SK-N-SH (cell line): ENCODE measurements at regions not wholly inside any gene's neighbourhood (a gene's known extent, or its start where the extent isn't known, plus 50 kb on each side); places are given as distances from the start of the nearest gene placed in this dataset.

Experiments
- CTCF ChIA-PET: fragments of 300-600, 350-600 bp; formaldehyde crosslinking; extraction: SDS; loops from one replicate; lab custom pipeline; 2021; lab: Yijun Ruan, JAX
- POLR2A ChIA-PET: fragments of 350-600 bp; sonication (Branson Sonifier 250); formaldehyde crosslinking; extraction: SDS; loops from one replicate; lab custom pipeline; 2020; ENCODE audit warnings: antibody characterized with exemption, inconsistent platforms; lab: Yijun Ruan, JAX
- DNase-seq: peaks from one replicate; pipeline ENCODE4 v3.0.0; 2012
- H2AFZ ChIP-seq: fragments of 200-600 bp; sonication (generic); 2 replicates; pipeline ENCODE4 v1.8.1; 2016; ENCODE audit warnings: antibody characterized with exemption, mild to moderate bottlenecking, low read depth
- H3F3A ChIP-seq: fragments of 200-600 bp; sonication (generic); replicated peaks from 2 replicates; pipeline ENCODE3; 2016; ENCODE audit warnings: antibody characterized with exemption, mild to moderate bottlenecking; ENCODE audit not compliant: insufficient read depth
- H3K27ac ChIP-seq, 2 experiments: fragments of 200-500 bp in 1 of 2; fragments of 200-600 bp in 1 of 2; sonication (Bioruptor generic) in 1 of 2; sonication (generic), shearing (Covaris generic) in 1 of 2; 2 replicates each; pipeline versions ENCODE4 v1.5.1 to v1.6.1; 2014 to 2016; ENCODE audit warnings: low read depth in 2 of 2, inconsistent platforms in 1 of 2, low read length in 1 of 2, mild to moderate bottlenecking in 1 of 2, mixed read lengths in 1 of 2
- H3K27me3 ChIP-seq: fragments of 200-600 bp; sonication (generic), shearing (Covaris generic); 2 replicates; pipeline ENCODE4 v1.6.1; 2016; ENCODE audit warnings: mixed run types; ENCODE audit not compliant: insufficient read depth
- H3K36me3 ChIP-seq, 2 experiments: fragments of 200-500 bp in 1 of 2; fragments of 200-600 bp in 1 of 2; sonication (Bioruptor generic) in 1 of 2; sonication (generic) in 1 of 2; replicated peaks in 1 of 2; 2 replicates each; pipeline versions ENCODE3 to v1.5.1; 2014 to 2016; ENCODE audit warnings: low read length in 1 of 2, mild to moderate bottlenecking in 1 of 2; ENCODE audit not compliant: insufficient read depth in 2 of 2, control insufficient read depth in 1 of 2
- H3K4me1 ChIP-seq, 2 experiments: fragments of 200-500 bp in 1 of 2; fragments of 200-600 bp in 1 of 2; sonication (Bioruptor generic) in 1 of 2; sonication (generic), shearing (Covaris generic) in 1 of 2; 2 replicates each; pipeline versions ENCODE4 v1.5.1 to v1.6.1; 2014 to 2016; ENCODE audit warnings: low read depth in 1 of 2, low read length in 1 of 2, mixed run types in 1 of 2; ENCODE audit not compliant: insufficient read depth in 2 of 2, control insufficient read depth in 1 of 2
- H3K4me2 ChIP-seq: fragments of 200-600 bp; sonication (generic), shearing (Covaris generic); 2 replicates; pipeline ENCODE4 v1.6.1; 2017; ENCODE audit warnings: mixed run types
- H3K4me3 ChIP-seq, 2 experiments: fragments of 200-500 bp in 1 of 2; fragments of 200-600 bp in 1 of 2; sonication (Bioruptor generic) in 1 of 2; sonication (generic), shearing (Covaris generic) in 1 of 2; 2 replicates each; pipeline versions ENCODE4 v1.5.1 to v1.8.1; 2014 to 2016; ENCODE audit warnings: low read depth in 2 of 2, inconsistent platforms in 1 of 2, low read length in 1 of 2, mild to moderate bottlenecking in 1 of 2, mixed read lengths in 1 of 2, moderate library complexity in 1 of 2
- H3K79me2 ChIP-seq: fragments of 200-600 bp; sonication (generic); 2 replicates; pipeline ENCODE4 v1.8.1; 2017; ENCODE audit warnings: mild to moderate bottlenecking; ENCODE audit not compliant: insufficient read depth
- H3K9ac ChIP-seq: fragments of 200-600 bp; sonication (generic); 2 replicates; pipeline ENCODE4 v1.6.1; 2017; ENCODE audit warnings: mixed run types
- H3K9me2 ChIP-seq: fragments of 200-600 bp; sonication (generic); 2 replicates; pipeline ENCODE4 v1.6.1; 2017; ENCODE audit warnings: mixed run types
- H3K9me3 ChIP-seq: fragments of 200-600 bp; sonication (generic); 2 replicates; pipeline ENCODE4 v1.6.1; 2017; ENCODE audit warnings: mixed run types, mild to moderate bottlenecking, moderate library complexity
- H4K20me1 ChIP-seq: fragments of 200-600 bp; sonication (generic); 2 replicates; pipeline ENCODE4 v1.6.1; 2017; ENCODE audit warnings: mild to moderate bottlenecking, mixed run types; ENCODE audit not compliant: insufficient read depth
- CHD2 ChIP-seq: fragments of 150-350 bp; IDR thresholded peaks from 2 replicates; pipeline ENCODE4 v1.6.1; 2018; ENCODE audit warnings: low read length; ENCODE audit not compliant: partially characterized antibody
- ELF1 ChIP-seq: IDR thresholded peaks from 2 replicates; pipeline ENCODE4 v1.4.0; 2012
- EP300 ChIP-seq, 2 experiments: IDR thresholded peaks; 2 replicates each; pipeline versions ENCODE4 v1.4.0 to v1.6.1; 2012; ENCODE audit warnings: borderline replicate concordance in 1 of 2, low read depth in 1 of 2, low read length in 1 of 2
- FOXM1 ChIP-seq: IDR thresholded peaks from 2 replicates; pipeline ENCODE4 v1.4.0; 2012; ENCODE audit warnings: low read depth, mild to moderate bottlenecking
- GATA2 ChIP-seq: sonication (generic); formaldehyde crosslinking; IDR thresholded peaks from 2 replicates; pipeline ENCODE4 v1.5.0; 2020; ENCODE audit warnings: mild to moderate bottlenecking, missing genetic modification reagents
- MAX ChIP-seq: IDR thresholded peaks from 2 replicates; pipeline ENCODE4 v1.4.0; 2012; ENCODE audit warnings: low read depth
- NRF1 ChIP-seq: IDR thresholded peaks from 2 replicates; pipeline ENCODE4 v1.6.1; 2012; ENCODE audit warnings: low read depth, mild to moderate bottlenecking, low read length
- RAD21 ChIP-seq: IDR thresholded peaks from 2 replicates; pipeline ENCODE4 v1.6.1; 2012; ENCODE audit warnings: mild to moderate bottlenecking, low read length
- SIN3A ChIP-seq: IDR thresholded peaks from 2 replicates; pipeline ENCODE4 v1.6.1; 2012; ENCODE audit warnings: low read depth, mild to moderate bottlenecking, low read length, moderate library complexity, borderline replicate concordance
- SMC3 ChIP-seq: IDR thresholded peaks from 2 replicates; pipeline ENCODE4 v1.6.1; 2012; ENCODE audit warnings: low read depth, low read length, improper control_type of control experiment
- TAF1 ChIP-seq: IDR thresholded peaks from 2 replicates; pipeline ENCODE4 v1.6.1; 2012; ENCODE audit warnings: low read depth, mild to moderate bottlenecking, low read length, moderate library complexity, borderline replicate concordance
- TCF12 ChIP-seq: IDR thresholded peaks from 2 replicates; pipeline ENCODE4 v1.4.0; 2012
- TEAD4 ChIP-seq: IDR thresholded peaks from 2 replicates; pipeline ENCODE4 v1.4.0; 2012; ENCODE audit warnings: mild to moderate bottlenecking, borderline replicate concordance; ENCODE audit not compliant: insufficient read depth
- USF2 ChIP-seq: fragments of 150-350 bp; IDR thresholded peaks from 2 replicates; pipeline ENCODE4 v1.6.1; 2017; ENCODE audit warnings: antibody characterized with exemption, low read length, low read depth, borderline replicate concordance
- ZBTB33 ChIP-seq: IDR thresholded peaks from 2 replicates; pipeline ENCODE4 v1.4.0; 2012; ENCODE audit warnings: low read depth, borderline replicate concordance
- WGBS: methylation state at CpG from one replicate; pipeline ENCODE4 v1.1.6; 2017; ENCODE audit warnings: low lambda C conversion rate; 5-methylcytosine and 5-hydroxymethylcytosine counted together
- TF ChIP-seq, protein P1 (sequence below): fragments of 200-600 bp; sonication (generic); IDR thresholded peaks from 2 replicates; pipeline ENCODE4 v1.6.1; 2017; ENCODE audit warnings: antibody characterized with exemption, mild to moderate bottlenecking, moderate library complexity

DNA sequence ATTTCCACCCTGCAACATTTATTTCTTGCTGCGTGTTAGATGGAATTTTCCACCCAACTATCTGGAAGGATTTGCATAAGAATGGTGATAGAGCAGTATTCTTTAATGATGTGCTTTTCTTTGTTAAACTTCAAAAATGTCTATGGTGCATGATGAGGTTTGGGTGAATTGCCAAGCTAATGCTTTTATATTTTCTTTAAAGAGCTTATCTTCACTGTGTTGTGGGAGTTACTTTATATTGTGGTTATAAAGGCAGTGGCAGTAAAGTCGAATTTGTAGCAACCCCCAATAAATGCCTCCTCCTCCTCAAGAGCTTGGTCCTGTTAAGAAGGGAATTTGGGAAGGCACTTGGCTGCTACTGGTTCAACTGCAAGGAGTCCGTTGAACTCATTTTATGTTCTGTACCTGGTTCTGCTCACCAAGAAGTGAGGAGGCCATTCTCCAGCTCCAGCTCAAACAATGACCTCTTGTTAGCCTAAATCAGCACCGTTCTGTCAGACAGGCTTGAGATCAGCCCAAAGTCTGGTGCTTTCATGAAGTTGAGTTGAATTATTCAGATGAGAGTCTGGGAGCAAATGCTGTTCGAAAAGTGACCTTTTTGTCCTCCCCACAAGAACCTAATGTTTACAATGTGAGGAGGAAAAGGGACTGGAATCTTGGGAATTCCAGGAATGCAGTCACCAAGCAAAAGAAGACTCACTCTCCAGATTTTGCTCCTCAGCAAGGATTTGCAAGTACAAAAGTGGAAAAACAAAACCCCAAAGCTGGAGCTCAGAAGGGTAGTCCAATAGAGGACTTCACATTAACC, 217.0 kb downstream of the TMEM38B start:
- no peaks in the 10 kb centered on the region for H3K79me2 ChIP-seq
- no peaks in the 10 kb centered on the region for H4K20me1 ChIP-seq
- no peaks in the 10 kb centered on the region for H3K36me3 ChIP-seq
- DNase-seq, result no peak
- H3K4me1 ChIP-seq, result no peaks in the 10 kb centered on the region
- H3K9ac ChIP-seq, result no peak overlapping the region
- WGBS, result 15% methylated on average over 5 of the region's 5 CpGs
- no peak overlapping the region for H3K27ac ChIP-seq
- no peak overlapping the region for H2AFZ ChIP-seq
- ChIA-PET POLR2A (no interaction called here), CTCF (interaction anchor here (1.8 kb wide), 1 partner anchor 30 kb away, joined by 4 read pairs; no protein-coding TSS in a partner anchor)
- H3K9me3 ChIP-seq, result no peaks in the 10 kb centered on the region
- H3F3A ChIP-seq, result no peaks in the 10 kb centered on the region
- no peaks in the 10 kb centered on the region for H3K27me3 ChIP-seq
- H3K4me3 ChIP-seq, result no peak overlapping the region
- no peak for TF ChIP-seq SMC3
- no peak for TF ChIP-seq ELF1
- TF ChIP-seq SIN3A, result no peak
- no peak for TF ChIP-seq CHD2
- no peak for TF ChIP-seq TAF1
- TF ChIP-seq TCF12, result no peak
- no peak for TF ChIP-seq MAX
- no peak for TF ChIP-seq EP300 (IDR thresholded peaks at IDR 0.05; ENCODE audit: borderline replicate concordance in 1 of 2, low read depth in 1 of 2, low read length in 1 of 2)
- TF ChIP-seq TEAD4, result no peak
- no peak for TF ChIP-seq ZBTB33
- no peak for TF ChIP-seq GATA2
- no peak for TF ChIP-seq NRF1
- no peak for TF ChIP-seq USF2
- TF ChIP-seq RAD21, result no peak
- no peak for TF ChIP-seq FOXM1
- TF ChIP-seq, protein P1, sequence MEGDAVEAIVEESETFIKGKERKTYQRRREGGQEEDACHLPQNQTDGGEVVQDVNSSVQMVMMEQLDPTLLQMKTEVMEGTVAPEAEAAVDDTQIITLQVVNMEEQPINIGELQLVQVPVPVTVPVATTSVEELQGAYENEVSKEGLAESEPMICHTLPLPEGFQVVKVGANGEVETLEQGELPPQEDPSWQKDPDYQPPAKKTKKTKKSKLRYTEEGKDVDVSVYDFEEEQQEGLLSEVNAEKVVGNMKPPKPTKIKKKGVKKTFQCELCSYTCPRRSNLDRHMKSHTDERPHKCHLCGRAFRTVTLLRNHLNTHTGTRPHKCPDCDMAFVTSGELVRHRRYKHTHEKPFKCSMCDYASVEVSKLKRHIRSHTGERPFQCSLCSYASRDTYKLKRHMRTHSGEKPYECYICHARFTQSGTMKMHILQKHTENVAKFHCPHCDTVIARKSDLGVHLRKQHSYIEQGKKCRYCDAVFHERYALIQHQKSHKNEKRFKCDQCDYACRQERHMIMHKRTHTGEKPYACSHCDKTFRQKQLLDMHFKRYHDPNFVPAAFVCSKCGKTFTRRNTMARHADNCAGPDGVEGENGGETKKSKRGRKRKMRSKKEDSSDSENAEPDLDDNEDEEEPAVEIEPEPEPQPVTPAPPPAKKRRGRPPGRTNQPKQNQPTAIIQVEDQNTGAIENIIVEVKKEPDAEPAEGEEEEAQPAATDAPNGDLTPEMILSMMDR, result no peak
- no peaks in the 10 kb centered on the region for H3K9me2 ChIP-seq
- no peak overlapping the region for H3K4me2 ChIP-seq
